Suprapubic skin (tissue), 4 donors: ENCODE measurements at regions not wholly inside any gene's neighbourhood (a gene's known extent, or its start where the extent isn't known, plus 50 kb on each side); places are given as distances from the start of the nearest gene placed in this dataset.

Experiments used
- DNase-seq, 2 donors: peaks; one replicate each; pipeline ENCODE4 v3.0.0-alpha.2; 2019; ENCODE audit warnings: low spot score in 2 of 2
- H3K27ac ChIP-seq: fragments of 200-600 bp; sonication (generic); one replicate; pipeline ENCODE4 v1.5.1; 2019
- H3K27me3 ChIP-seq: fragments of 200-600 bp; sonication (generic); one replicate; pipeline ENCODE4 v1.5.1; 2019
- H3K36me3 ChIP-seq: fragments of 200-600 bp; sonication (generic); one replicate; pipeline ENCODE4 v1.5.1; 2019
- H3K4me1 ChIP-seq: fragments of 200-600 bp; sonication (generic); one replicate; pipeline ENCODE4 v1.5.1; 2019
- H3K4me3 ChIP-seq: fragments of 200-600 bp; sonication (generic); one replicate; pipeline ENCODE4 v1.5.1; 2019; ENCODE audit warnings: mild to moderate bottlenecking
- H3K9me3 ChIP-seq: fragments of 200-600 bp; sonication (generic); one replicate; pipeline ENCODE4 v1.5.1; 2019
- CTCF ChIP-seq, 2 donors: fragments of 200-600 bp in 1 of 2; fragments of 450-650 bp in 1 of 2; sonication (generic) in 1 of 2; IDR thresholded peaks; one replicate each; pipeline ENCODE4 v1.5.1; 2016 to 2019; ENCODE audit warnings: antibody characterized with exemption in 2 of 2, mild to moderate bottlenecking in 1 of 2, moderate library complexity in 1 of 2
- EP300 ChIP-seq: sonication (generic); formaldehyde crosslinking; IDR thresholded peaks from one replicate; pipeline ENCODE4 v1.6.1; 2017; ENCODE audit warnings: antibody characterized with exemption
- POLR2A ChIP-seq, 2 donors: fragments of 450-650 bp; IDR thresholded peaks; one replicate each; pipeline ENCODE4 v1.6.1; 2017; ENCODE audit warnings: antibody characterized with exemption in 2 of 2, mild to moderate bottlenecking in 2 of 2, moderate library complexity in 2 of 2
- POLR2AphosphoS5 ChIP-seq, 3 donors: sonication (generic); formaldehyde crosslinking; IDR thresholded peaks; one replicate each; pipeline ENCODE4 v1.6.1; 2017; ENCODE audit warnings: antibody characterized with exemption in 3 of 3
- WGBS: methylation state at CpG from one replicate; pipeline ENCODE4 v1.1.5; 2018; 5-methylcytosine and 5-hydroxymethylcytosine counted together

- no peak overlapping the region for H3K4me3 ChIP-seq
- no peaks in the 10 kb centered on the region for H3K4me1 ChIP-seq
- H3K27me3 ChIP-seq, result no peaks in the 10 kb centered on the region
- no peak overlapping the region for H3K27ac ChIP-seq
- no peak for DNase-seq
- WGBS, result 68% methylated on average over 2 of the region's 2 CpGs
- TF ChIP-seq EP300 (no peak), POLR2AphosphoS5 (IDR thresholded peaks at IDR 0.05) (no peak), CTCF (IDR thresholded peaks at IDR 0.05) (no peak), POLR2A (IDR thresholded peaks at IDR 0.05) (no peak)
- H3K36me3 ChIP-seq, result no peaks in the 10 kb centered on the region
- H3K9me3 ChIP-seq, result no peaks in the 10 kb centered on the region
These were observed 212.8 kb upstream of the ADAMTSL1 start for GRCh38 chr9:18261181-18261580.

GRCh38 chr9:18263377-18263776, 210.6 kb upstream of the ADAMTSL1 start:
- H3K27ac ChIP-seq, result no peak overlapping the region
- H3K9me3 ChIP-seq, result no peaks in the 10 kb centered on the region
- H3K4me3 ChIP-seq, result no peak overlapping the region
- H3K27me3 ChIP-seq, result no peaks in the 10 kb centered on the region
- no peak for DNase-seq
- H3K4me1 ChIP-seq, result no peaks in the 10 kb centered on the region
- TF ChIP-seq POLR2AphosphoS5 (IDR thresholded peaks at IDR 0.05) (no peak), EP300 (no peak), CTCF (IDR thresholded peaks at IDR 0.05) (no peak), POLR2A (IDR thresholded peaks at IDR 0.05) (no peak)
- 91% methylated on average over 6 of the region's 6 CpGs for WGBS
- H3K36me3 ChIP-seq, result no peaks in the 10 kb centered on the region

- H3K27me3 ChIP-seq, result no peaks in the 10 kb centered on the region
- WGBS, result 14% methylated on average over 1 of the region's 1 CpG
- no peaks in the 10 kb centered on the region for H3K4me1 ChIP-seq
- TF ChIP-seq EP300, result no peak
- no peak for TF ChIP-seq CTCF (IDR thresholded peaks at IDR 0.05)
- TF ChIP-seq POLR2A (IDR thresholded peaks at IDR 0.05), result no peak
- no peak for TF ChIP-seq POLR2AphosphoS5 (IDR thresholded peaks at IDR 0.05)
- H3K36me3 ChIP-seq, result no peaks in the 10 kb centered on the region
- no peak for DNase-seq
- H3K27ac ChIP-seq, result no peak overlapping the region
- H3K4me3 ChIP-seq, result no peak overlapping the region
- H3K9me3 ChIP-seq, result no peaks in the 10 kb centered on the region
These were observed 205.6 kb upstream of the ADAMTSL1 start for GRCh38 chr9:18268381-18268780.

GRCh38 chr9:18269561-18269960, 204.4 kb upstream of the ADAMTSL1 start:
- Histone ChIP-seq H3K4me3 (no peak overlapping the region), H3K36me3 (no peaks in the 10 kb centered on the region), H3K9me3 (no peaks in the 10 kb centered on the region), H3K4me1 (peaks cover 1% of the 10 kb centered on the region), H3K27me3 (no peaks in the 10 kb centered on the region), H3K27ac (no peak overlapping the region)
- TF ChIP-seq EP300, result no peak
- TF ChIP-seq POLR2A (IDR thresholded peaks at IDR 0.05), result no peak
- TF ChIP-seq POLR2AphosphoS5 (IDR thresholded peaks at IDR 0.05), result no peak
- no peak for TF ChIP-seq CTCF (IDR thresholded peaks at IDR 0.05)
- no peak for DNase-seq

GRCh38 chr9:18274693-18275092, 199.3 kb upstream of the ADAMTSL1 start:
- DNase-seq, result no peak
- 2% methylated on average over 1 of the region's 1 CpG for WGBS
- no peak for TF ChIP-seq CTCF (IDR thresholded peaks at IDR 0.05)
- no peak for TF ChIP-seq POLR2A (IDR thresholded peaks at IDR 0.05)
- TF ChIP-seq EP300, result no peak
- no peak for TF ChIP-seq POLR2AphosphoS5 (IDR thresholded peaks at IDR 0.05)
- H3K4me1 ChIP-seq, result peaks cover 4% of the 10 kb centered on the region
- no peak overlapping the region for H3K27ac ChIP-seq
- H3K4me3 ChIP-seq, result no peak overlapping the region
- no peaks in the 10 kb centered on the region for H3K27me3 ChIP-seq
- no peaks in the 10 kb centered on the region for H3K36me3 ChIP-seq
- peaks cover 4% of the 10 kb centered on the region for H3K9me3 ChIP-seq
